GM12878 (cell line): ENCODE measurements at regions not wholly inside any gene's neighbourhood (a gene's known extent, or its start where the extent isn't known, plus 50 kb on each side); places are given as distances from the start of the nearest gene placed in this dataset.

Source experiments
- ATAC-seq: fragments of 200-7000 bp; cut with Tn5 transposase; 3 replicates; pipeline ENCODE4 v1.9.1; 2020; ENCODE audit warnings: mild to moderate bottlenecking, moderate library complexity
- BruUV-seq: library from RNA; stranded (reverse); fragments of 400-500 nt; replicated peaks from 2 replicates; lab custom pipeline; 2021; lab: Mats Ljungman, UMichigan
- CTCF ChIA-PET: fragments of 300-600 bp; sonication (Branson Sonifier 250); formaldehyde crosslinking; extraction: SDS; loops from one replicate; lab custom pipeline; 2021; ENCODE audit warnings: inconsistent platforms; lab: Yijun Ruan, JAX
- POLR2A ChIA-PET: fragments of 350-600 bp; formaldehyde crosslinking; extraction: SDS; loops from one replicate; lab custom pipeline; 2021; ENCODE audit warnings: inconsistent platforms; lab: Charles Lee
- RAD21 ChIA-PET: fragments of 300-600 bp; sonication (Branson Sonifier 250); formaldehyde crosslinking; loops from one replicate; lab custom pipeline; 2023; ENCODE audit warnings: antibody characterized with exemption; ENCODE audit not compliant: unreplicated experiment; lab: Charles Lee
- SMC1A ChIA-PET: fragments of 300-600 bp; sonication (Branson Sonifier 250); formaldehyde crosslinking; loops from one replicate; lab custom pipeline; 2023; ENCODE audit not compliant: unreplicated experiment, uncharacterized antibody; lab: Charles Lee
- DNase-seq: peaks from one replicate; pipeline ENCODE4 v3.0.0-alpha.2; 2011; ENCODE audit warnings: low read depth, low spot score
- FAIRE-seq: peaks from 3 replicates; lab custom pipeline; 2011; peaks lifted over from hg19 to GRCh38; lab: Jason Lieb, UNC
- H2AFZ ChIP-seq: 2 replicates; pipeline ENCODE4 v1.6.0; 2011; ENCODE audit warnings: low read depth, low read length, control low read depth; ENCODE audit not compliant: control insufficient read depth
- H3K27ac ChIP-seq: 2 replicates; pipeline ENCODE4 v1.5.1; 2011; ENCODE audit warnings: control low read depth; ENCODE audit not compliant: control insufficient read depth, insufficient read depth
- H3K27me3 ChIP-seq, 2 experiments: replicated peaks in 1 of 2; 2 replicates each; pipeline versions ENCODE4 v1.6.0 to v1.6.1; 2011; ENCODE audit warnings: low read length in 1 of 2; ENCODE audit not compliant: control insufficient read depth in 2 of 2, insufficient read depth in 2 of 2
- H3K36me3 ChIP-seq, 2 experiments: 2 replicates each; pipeline ENCODE4 v1.5.1; 2011; ENCODE audit warnings: low read length in 1 of 2; ENCODE audit not compliant: control insufficient read depth in 2 of 2, insufficient read depth in 2 of 2
- H3K4me1 ChIP-seq: 2 replicates; pipeline ENCODE4 v1.6.1; 2011; ENCODE audit warnings: mild to moderate bottlenecking, low read length, moderate library complexity, mixed read lengths; ENCODE audit not compliant: control insufficient read depth, insufficient read depth
- H3K4me2 ChIP-seq: 2 replicates; pipeline ENCODE4 v1.6.0; 2011; ENCODE audit warnings: control low read depth; ENCODE audit not compliant: control insufficient read depth, insufficient read depth
- H3K4me3 ChIP-seq: fragments of 200-600 bp; sonication (generic); 2 replicates; pipeline ENCODE4 v1.5.1; 2016
- H3K79me2 ChIP-seq: 2 replicates; pipeline ENCODE4 v1.6.0; 2011; ENCODE audit warnings: low read length; ENCODE audit not compliant: control insufficient read depth, insufficient read depth
- H3K9ac ChIP-seq: 2 replicates; pipeline ENCODE4 v1.8.0; 2011; ENCODE audit warnings: low read length, control low read depth, mixed read lengths; ENCODE audit not compliant: control insufficient read depth, insufficient read depth
- H3K9me3 ChIP-seq: replicated peaks from 3 replicates; pipeline ENCODE4 v1.5.1; 2011; ENCODE audit warnings: mild to moderate bottlenecking, low read length; ENCODE audit not compliant: control insufficient read depth, insufficient read depth
- H4K20me1 ChIP-seq: 2 replicates; pipeline ENCODE4 v1.6.0; 2011; ENCODE audit not compliant: control insufficient read depth, insufficient read depth
- ETV6 ChIP-seq, 2 experiments: fragments of 450-650 bp in 1 of 2; IDR thresholded peaks in 1 of 2; conservative IDR thresholded peaks in 1 of 2; 2 replicates each; pipeline ENCODE4 v1.6.1; 2014; ENCODE audit warnings: antibody characterized with exemption in 1 of 2, borderline replicate concordance in 1 of 2, low read depth in 1 of 2, mild to moderate bottlenecking in 1 of 2, moderate library complexity in 1 of 2
- HSF1 ChIP-seq: fragments of 150-350 bp; IDR thresholded peaks from 2 replicates; pipeline ENCODE4 v1.6.1; 2014; ENCODE audit warnings: mild to moderate bottlenecking, low read depth, low read length
- JUND ChIP-seq: IDR thresholded peaks from 2 replicates; pipeline ENCODE4 v1.6.1; 2012; ENCODE audit warnings: low read depth, mild to moderate bottlenecking, low read length, improper control_type of control experiment, moderate library complexity
- MAX ChIP-seq: IDR thresholded peaks from 2 replicates; pipeline ENCODE4 v1.6.1; 2012; ENCODE audit warnings: low read depth, low read length, improper control_type of control experiment
- PAX8 ChIP-seq: fragments of 450-650 bp; IDR thresholded peaks from 2 replicates; pipeline ENCODE4 v1.6.1; 2017; ENCODE audit warnings: mild to moderate bottlenecking, moderate library complexity
- SP1 ChIP-seq: IDR thresholded peaks from one replicate; pipeline ENCODE4 v1.6.1; 2011; ENCODE audit warnings: low read depth, low read length
- WGBS: methylation state at CpG from one replicate; pipeline ENCODE4 v1.1.6; 2016; ENCODE audit warnings: low lambda C conversion rate; ENCODE audit not compliant: insufficient replicate concordance, insufficient coverage; ENCODE audit errors: missing lambda C conversion rate; 5-methylcytosine and 5-hydroxymethylcytosine counted together
- in situ Hi-C: fragments of 300-500 bp; cut with MboI; formaldehyde crosslinking; loops from 9 replicates; pipeline ENCODE4 v1.14.3; 2018; ENCODE audit warnings: mixed read lengths
- intact Hi-C: fragments of 100-400 bp; cut with micrococcal nuclease; formaldehyde crosslinking; loops from one replicate; pipeline ENCODE4 v1.14.2; 2022; ENCODE audit not compliant: unreplicated experiment
- TF ChIP-seq, protein P1 (sequence below): IDR thresholded peaks from 2 replicates; pipeline ENCODE4 v1.6.1; 2011; ENCODE audit warnings: mild to moderate bottlenecking, low read depth, low read length, moderate library complexity; ENCODE audit not compliant: insufficient replicate concordance

- no peak for TF ChIP-seq ETV6 (conservative IDR thresholded peaks at IDR 0.05 in 1 of 2, IDR thresholded peaks at IDR 0.05 in 1 of 2; ENCODE audit: borderline replicate concordance in 1 of 2, low read depth in 1 of 2)
- no peak for TF ChIP-seq PAX8
- TF ChIP-seq SP1: no peak
- TF ChIP-seq MAX: no peak
Measured at GRCh38 chr12:82097877-82098276, 260.3 kb downstream of the CCDC59 start (continued).

GRCh38 chr12:82097438-82097837 is 260.7 kb downstream of the CCDC59 start:
- ChIA-PET RAD21 (no interaction called here), SMC1A (interaction anchor here (0.6 to 2.5 kb wide), 2 partner anchors 13 to 282 kb away, joined by 3 to 7 read pairs; no protein-coding TSS in a partner anchor), POLR2A (no interaction called here), CTCF (no interaction called here)
- TF ChIP-seq, protein P1, sequence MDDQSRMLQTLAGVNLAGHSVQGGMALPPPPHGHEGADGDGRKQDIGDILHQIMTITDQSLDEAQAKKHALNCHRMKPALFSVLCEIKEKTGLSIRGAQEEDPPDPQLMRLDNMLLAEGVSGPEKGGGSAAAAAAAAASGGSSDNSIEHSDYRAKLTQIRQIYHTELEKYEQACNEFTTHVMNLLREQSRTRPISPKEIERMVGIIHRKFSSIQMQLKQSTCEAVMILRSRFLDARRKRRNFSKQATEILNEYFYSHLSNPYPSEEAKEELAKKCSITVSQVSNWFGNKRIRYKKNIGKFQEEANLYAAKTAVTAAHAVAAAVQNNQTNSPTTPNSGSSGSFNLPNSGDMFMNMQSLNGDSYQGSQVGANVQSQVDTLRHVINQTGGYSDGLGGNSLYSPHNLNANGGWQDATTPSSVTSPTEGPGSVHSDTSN: no peak
- TF ChIP-seq JUND (no peak), HSF1 (no peak)
- ATAC-seq: no peak
- FAIRE-seq: no peak
- H4K20me1 ChIP-seq: no peaks in the 10 kb centered on the region
- no peak for DNase-seq
- no peaks in the 10 kb centered on the region for H3K4me1 ChIP-seq
- no peaks in the 10 kb centered on the region for H3K9me3 ChIP-seq
- no peak overlapping the region for H3K4me3 ChIP-seq
- H3K36me3 ChIP-seq: no peaks in the 10 kb centered on the region
- no peak overlapping the region for H3K4me2 ChIP-seq
- no peak overlapping the region for H3K9ac ChIP-seq
- H3K27ac ChIP-seq: no peak overlapping the region
- H3K79me2 ChIP-seq: no peaks in the 10 kb centered on the region
- BruUV-seq: no TSS peak
- no peak overlapping the region for H2AFZ ChIP-seq
- intact Hi-C loops (no loop called here), in situ Hi-C loops (no loop called here)
- H3K27me3 ChIP-seq: no peaks in the 10 kb centered on the region
- WGBS: 0% methylated on average over 1 of the region's 1 CpG
